IPS-18a (cell line): ENCODE measurements at regions not wholly inside any gene's neighbourhood (a gene's known extent, or its start where the extent isn't known, plus 50 kb on each side); places are given as distances from the start of the nearest gene placed in this dataset.
"Not testable (repeated sequence)": the region's sequence is repeated elsewhere in the genome, so short reads cannot be mapped to it uniquely, and the experiment has no call there.

ENCODE experiments used
- H3K27ac ChIP-seq: one replicate; pipeline ENCODE4 v1.5.1; 2013; ENCODE audit warnings: low read length
- H3K27me3 ChIP-seq: one replicate; pipeline ENCODE4 v1.6.1; 2013; ENCODE audit warnings: mild to moderate bottlenecking, low read length; ENCODE audit not compliant: control insufficient read depth, insufficient read depth
- H3K36me3 ChIP-seq: one replicate; pipeline ENCODE4 v1.6.1; 2013; ENCODE audit warnings: low read depth, low read length; ENCODE audit not compliant: control insufficient read depth
- H3K4me1 ChIP-seq: one replicate; pipeline ENCODE4 v1.6.1; 2013; ENCODE audit warnings: low read depth, low read length; ENCODE audit not compliant: control insufficient read depth
- H3K4me3 ChIP-seq: one replicate; pipeline ENCODE4 v1.5.1; 2013; ENCODE audit warnings: low read length
- H3K9ac ChIP-seq: one replicate; pipeline ENCODE4 v1.6.1; 2013; ENCODE audit warnings: mild to moderate bottlenecking, low read length, moderate library complexity
- H3K9me3 ChIP-seq: one replicate; pipeline ENCODE4 v1.6.1; 2013; ENCODE audit warnings: low read depth, low read length; ENCODE audit not compliant: control insufficient read depth

DNA sequence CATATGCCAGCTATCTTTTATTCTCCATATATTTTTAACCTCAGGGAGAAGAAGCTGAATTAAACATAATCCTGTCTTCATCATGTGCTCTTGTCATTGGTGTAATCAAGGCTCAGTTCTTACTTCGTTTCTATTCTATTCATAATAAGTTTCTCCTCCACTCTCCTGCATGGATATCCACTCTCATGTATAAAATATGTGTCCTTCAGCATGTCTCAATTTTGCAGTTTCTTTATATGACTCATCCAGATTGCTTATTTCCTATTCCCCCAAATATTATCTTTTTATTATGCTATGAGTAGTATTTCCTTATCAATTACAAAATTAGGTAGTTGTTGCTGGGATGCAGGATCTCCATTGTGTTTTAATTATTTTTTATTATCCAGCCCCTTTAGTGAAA lies 643.7 kb upstream of the ACO1 start:
- no peaks in the 10 kb centered on the region for H3K9me3 ChIP-seq
- no peak overlapping the region for H3K9ac ChIP-seq
- H3K4me1 ChIP-seq = peaks cover 13% of the 10 kb centered on the region
- H3K36me3 ChIP-seq = no peaks in the 10 kb centered on the region
- no peak overlapping the region for H3K4me3 ChIP-seq
- peaks cover 23% of the 10 kb centered on the region for H3K27me3 ChIP-seq
- H3K27ac ChIP-seq = no peak overlapping the region

DNA sequence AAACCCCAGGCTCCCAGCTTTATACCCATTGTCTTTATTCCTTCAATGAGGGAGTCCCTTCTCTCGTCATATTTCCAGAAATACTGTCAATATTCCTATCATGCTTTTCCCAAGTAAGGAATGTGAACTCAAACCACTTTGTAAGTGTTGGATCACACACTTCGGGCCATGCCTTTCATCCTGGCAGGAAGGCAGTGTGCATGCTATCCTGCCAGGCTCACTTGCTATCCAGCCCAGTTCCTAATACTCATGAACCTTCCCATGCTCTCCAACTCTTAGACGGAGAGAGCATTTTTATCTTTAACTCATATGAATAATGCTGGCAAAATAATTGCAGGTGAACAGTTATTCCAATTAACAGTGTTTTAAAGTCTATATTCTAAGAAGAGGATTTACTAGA lies 639.9 kb upstream of the ACO1 start:
- Histone ChIP-seq H3K36me3 (no peaks in the 10 kb centered on the region), H3K4me1 (no peaks in the 10 kb centered on the region), H3K9me3 (no peaks in the 10 kb centered on the region), H3K9ac (no peak overlapping the region), H3K27me3 (no peaks in the 10 kb centered on the region), H3K27ac (no peak overlapping the region), H3K4me3 (no peak overlapping the region)

DNA sequence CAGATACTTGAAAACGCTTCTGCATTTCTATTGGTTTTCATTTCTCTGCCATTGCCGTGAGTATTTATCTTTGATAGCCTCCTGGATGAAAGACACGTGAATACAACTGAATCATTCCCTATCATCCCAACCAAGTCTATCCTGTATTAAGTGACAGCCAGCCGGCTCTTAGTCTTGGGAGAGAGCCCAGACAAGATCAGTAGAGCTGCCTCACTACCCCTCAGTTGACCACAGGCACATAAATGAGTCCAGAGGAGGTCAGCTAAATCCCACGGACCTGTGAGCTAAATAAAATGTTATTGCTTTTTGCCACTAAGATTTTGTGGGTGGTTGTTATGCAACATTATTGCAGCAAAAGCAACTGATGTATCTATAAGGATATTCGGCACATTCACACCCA lies 639.0 kb upstream of the ACO1 start:
- no peak overlapping the region for H3K9ac ChIP-seq
- H3K9me3 ChIP-seq = no peaks in the 10 kb centered on the region
- no peak overlapping the region for H3K27ac ChIP-seq
- no peaks in the 10 kb centered on the region for H3K4me1 ChIP-seq
- H3K36me3 ChIP-seq = no peaks in the 10 kb centered on the region
- H3K27me3 ChIP-seq = no peaks in the 10 kb centered on the region
- no peak overlapping the region for H3K4me3 ChIP-seq

DNA sequence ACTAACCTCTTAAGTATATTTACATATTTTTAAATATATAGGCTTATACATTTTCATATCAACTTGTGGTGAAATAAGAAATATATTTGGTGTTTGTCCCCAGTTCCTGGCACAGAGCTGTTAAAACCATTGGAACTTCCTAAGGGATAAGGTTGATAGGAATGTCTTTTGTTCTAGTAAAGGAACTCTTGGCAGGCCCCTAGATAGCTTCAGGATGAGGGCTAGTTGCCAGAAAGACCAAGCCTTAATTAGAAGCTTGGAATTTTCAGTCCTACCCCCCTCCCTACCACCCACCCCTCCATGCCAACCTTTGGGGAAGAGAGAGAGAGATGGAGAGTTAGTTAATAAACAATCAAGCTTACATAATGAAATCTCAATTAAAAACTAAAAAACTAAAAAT lies 638.6 kb upstream of the ACO1 start:
- Histone ChIP-seq H3K4me1 (no peaks in the 10 kb centered on the region), H3K4me3 (no peak overlapping the region), H3K9me3 (no peaks in the 10 kb centered on the region), H3K9ac (no peak overlapping the region), H3K27ac (no peak overlapping the region), H3K36me3 (no peaks in the 10 kb centered on the region), H3K27me3 (no peaks in the 10 kb centered on the region)

DNA sequence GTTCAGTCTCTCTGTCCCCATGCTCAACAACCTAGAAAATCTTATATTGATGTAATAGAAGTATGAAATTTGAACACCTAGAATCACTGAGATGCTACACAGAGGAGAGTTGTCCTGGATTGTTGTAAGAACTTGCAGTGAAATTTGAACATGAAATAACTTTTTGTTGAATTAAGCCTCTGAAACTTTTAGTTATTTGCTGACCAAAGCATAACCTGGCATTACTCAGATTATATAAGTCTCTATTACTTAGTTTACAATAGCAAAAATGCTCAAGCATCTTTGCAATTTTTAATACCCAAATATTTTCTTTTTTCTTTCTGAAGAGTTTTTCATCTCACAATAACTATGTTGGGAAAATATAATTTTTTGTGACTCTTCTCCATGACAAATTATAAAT lies 630.7 kb upstream of the ACO1 start:
- no peaks in the 10 kb centered on the region for H3K4me1 ChIP-seq
- H3K36me3 ChIP-seq = no peaks in the 10 kb centered on the region
- H3K27me3 ChIP-seq = no peaks in the 10 kb centered on the region
- H3K27ac ChIP-seq = no peak overlapping the region
- H3K9me3 ChIP-seq = no peaks in the 10 kb centered on the region
- no peak overlapping the region for H3K4me3 ChIP-seq
- H3K9ac ChIP-seq = no peak overlapping the region

DNA sequence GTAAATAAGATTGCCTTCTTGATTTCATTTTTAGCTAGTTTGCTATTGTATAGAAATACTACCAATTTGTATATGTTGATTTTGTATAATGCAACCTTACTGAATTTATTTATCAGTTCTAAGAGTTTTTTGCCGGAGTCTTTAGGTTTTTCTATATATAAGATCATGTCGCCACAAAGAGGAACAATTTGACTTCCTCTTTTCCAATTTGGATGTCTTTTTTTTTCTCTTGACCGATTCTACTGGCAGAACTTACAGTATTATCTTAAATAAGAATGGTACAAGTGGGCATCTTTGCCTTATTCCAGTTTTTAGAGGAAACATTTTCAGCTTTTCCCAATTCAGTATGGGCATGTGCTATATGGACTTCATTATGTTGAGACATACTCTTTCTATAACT lies 624.7 kb upstream of the ACO1 start:
- Histone ChIP-seq H3K27ac (no peak overlapping the region), H3K9ac (no peak overlapping the region), H3K36me3 (no peaks in the 10 kb centered on the region), H3K4me3 (no peak overlapping the region), H3K9me3 (peaks cover 2% of the 10 kb centered on the region), H3K27me3 (no peaks in the 10 kb centered on the region), H3K4me1 (no peaks in the 10 kb centered on the region)

DNA sequence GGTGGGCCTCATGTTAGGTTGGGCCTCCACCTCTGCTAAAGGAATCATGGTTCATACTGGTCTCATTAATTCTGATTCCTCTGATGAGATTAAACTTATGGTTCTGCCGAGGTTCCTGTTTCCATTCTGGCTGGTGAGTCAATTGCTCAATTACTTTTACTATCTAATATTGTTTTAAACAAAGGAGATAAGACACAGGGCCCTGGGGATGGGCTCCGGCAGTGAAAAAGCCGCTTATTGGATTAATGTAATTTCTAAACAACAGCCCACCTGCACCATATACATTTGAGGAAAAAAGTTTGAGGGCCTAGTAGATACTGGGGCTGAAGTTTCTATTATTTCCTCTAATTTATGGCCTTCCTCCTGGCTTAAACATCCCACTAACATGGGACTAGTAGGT lies 610.4 kb upstream of the ACO1 start:
- not testable (repeated sequence) for H3K4me1 ChIP-seq, H3K9ac ChIP-seq, H3K27me3 ChIP-seq, H3K9me3 ChIP-seq, H3K27ac ChIP-seq, H3K4me3 ChIP-seq, H3K36me3 ChIP-seq

DNA sequence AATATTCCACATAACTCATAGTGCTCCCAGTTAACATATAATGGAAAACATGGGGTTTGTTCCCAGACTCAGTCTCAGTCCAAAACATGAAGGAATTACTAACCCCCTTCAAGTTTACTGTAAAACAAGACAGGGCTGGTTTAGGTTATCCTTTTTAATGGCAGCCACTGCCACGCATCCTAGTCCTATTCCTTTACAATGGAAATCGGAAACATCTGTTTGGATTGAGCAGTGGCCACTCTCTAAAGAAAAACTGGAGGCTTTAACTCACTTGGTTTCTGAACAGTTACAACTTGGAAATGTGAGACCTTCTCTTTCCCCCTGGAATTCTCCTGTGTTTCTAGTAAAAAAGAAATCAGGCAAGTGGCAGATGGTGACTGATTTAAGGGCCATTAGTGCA lies 609.9 kb upstream of the ACO1 start:
- no peaks in the 10 kb centered on the region for H3K27me3 ChIP-seq
- H3K4me3 ChIP-seq = no peak overlapping the region
- no peaks in the 10 kb centered on the region for H3K36me3 ChIP-seq
- peaks cover 8% of the 10 kb centered on the region for H3K9me3 ChIP-seq
- no peak overlapping the region for H3K9ac ChIP-seq
- H3K4me1 ChIP-seq = no peaks in the 10 kb centered on the region
- H3K27ac ChIP-seq = no peak overlapping the region

DNA sequence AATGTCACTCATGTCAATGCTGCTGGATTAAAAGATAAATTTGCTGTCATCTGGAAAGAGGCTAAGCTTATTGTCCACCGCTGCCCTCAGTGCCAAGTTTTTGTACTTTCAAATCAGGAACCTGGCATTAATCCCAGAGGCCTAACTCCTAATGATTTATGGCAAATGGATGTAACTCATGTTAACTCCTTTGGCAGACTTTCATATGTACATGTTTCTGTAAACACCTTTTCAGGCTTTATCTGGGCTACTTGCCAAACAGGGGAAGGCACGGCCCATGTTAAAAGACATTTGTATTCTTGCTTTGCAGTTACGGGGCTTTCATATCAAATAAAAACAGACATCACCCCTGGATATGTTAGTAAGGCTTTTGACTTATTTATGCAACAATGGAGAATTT lies 608.0 kb upstream of the ACO1 start:
- Histone ChIP-seq H3K4me1 (no peaks in the 10 kb centered on the region), H3K36me3 (no peaks in the 10 kb centered on the region), H3K9me3 (peaks cover 25% of the 10 kb centered on the region), H3K4me3 (no peak overlapping the region), H3K9ac (no peak overlapping the region), H3K27ac (no peak overlapping the region), H3K27me3 (no peaks in the 10 kb centered on the region)

DNA sequence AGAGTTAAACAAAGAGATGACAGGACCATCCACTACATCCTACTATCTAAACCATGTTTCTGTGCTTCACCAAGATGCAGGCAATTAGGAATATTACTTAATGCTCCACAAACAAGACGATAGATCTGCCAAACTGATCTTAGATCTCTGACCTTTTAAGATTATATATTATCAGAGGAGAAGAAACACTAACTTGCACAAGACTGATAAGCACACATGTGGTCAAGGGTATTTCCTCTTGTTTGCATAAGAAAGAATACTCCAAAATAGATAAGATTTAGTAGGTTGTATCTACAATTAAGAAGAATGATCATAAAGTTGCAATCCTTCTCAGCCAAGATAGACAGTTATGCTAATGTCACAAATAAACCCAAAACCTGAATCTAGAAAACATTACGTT lies 601.0 kb upstream of the ACO1 start:
- no peak overlapping the region for H3K27ac ChIP-seq
- peaks cover 17% of the 10 kb centered on the region for H3K9me3 ChIP-seq
- no peaks in the 10 kb centered on the region for H3K36me3 ChIP-seq
- H3K4me3 ChIP-seq = no peak overlapping the region
- H3K4me1 ChIP-seq = no peaks in the 10 kb centered on the region
- H3K27me3 ChIP-seq = no peaks in the 10 kb centered on the region
- no peak overlapping the region for H3K9ac ChIP-seq

DNA sequence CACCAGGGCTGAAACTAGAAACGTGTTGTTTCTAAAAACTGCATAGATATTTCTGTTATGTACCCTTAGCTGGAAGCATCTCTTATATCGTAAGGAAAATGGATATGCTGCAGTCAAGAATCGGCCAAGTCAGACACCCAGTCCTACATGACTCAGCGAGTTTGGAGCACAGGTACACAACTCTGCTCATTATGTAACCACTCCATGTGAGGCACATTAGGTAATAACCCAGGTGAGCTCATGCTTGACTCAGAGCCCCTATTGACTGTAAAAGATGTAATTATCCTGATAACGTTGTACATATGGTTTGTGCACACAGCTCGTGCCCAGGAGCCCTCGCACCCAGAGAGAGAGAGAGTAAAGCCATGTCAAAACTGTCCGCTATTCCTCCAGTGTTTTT lies 593.7 kb upstream of the ACO1 start:
- Histone ChIP-seq H3K27ac (no peak overlapping the region), H3K36me3 (no peaks in the 10 kb centered on the region), H3K9me3 (no peaks in the 10 kb centered on the region), H3K4me1 (no peaks in the 10 kb centered on the region), H3K9ac (no peak overlapping the region), H3K27me3 (no peaks in the 10 kb centered on the region), H3K4me3 (no peak overlapping the region)

DNA sequence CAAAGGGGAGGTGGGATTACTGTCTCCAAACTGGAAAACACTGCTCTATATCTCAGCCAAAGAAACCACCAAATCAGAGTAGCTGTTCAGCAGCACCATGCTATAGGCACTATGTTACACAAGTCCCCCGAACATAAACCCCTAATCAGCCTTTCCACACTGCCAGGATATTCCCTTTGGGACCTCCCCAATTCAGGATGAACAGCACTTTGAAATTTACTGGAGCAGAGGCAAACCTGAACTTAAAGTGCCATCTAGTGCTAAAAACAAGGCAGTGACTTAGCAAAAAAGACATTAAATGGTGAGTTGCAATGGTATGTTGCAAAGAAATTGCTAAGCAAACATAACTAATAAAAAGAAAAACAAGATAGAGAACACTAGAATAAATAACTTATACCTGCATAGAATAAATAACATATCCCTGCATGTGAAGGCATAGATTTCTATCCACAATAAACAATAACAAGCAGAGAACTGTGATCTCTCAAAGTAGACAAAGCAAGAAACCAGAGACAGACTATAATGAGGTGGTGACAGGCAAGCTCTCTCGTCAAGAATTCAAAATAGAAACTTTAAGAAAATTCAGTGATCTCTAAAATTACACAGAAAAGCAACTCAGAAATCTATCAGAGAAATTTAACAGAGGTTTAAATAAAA lies 584.4 kb upstream of the ACO1 start:
- Histone ChIP-seq H3K9ac (no peak overlapping the region), H3K27ac (no peak overlapping the region), H3K4me1 (peaks cover 4% of the 10 kb centered on the region), H3K9me3 (no peaks in the 10 kb centered on the region), H3K4me3 (no peak overlapping the region), H3K27me3 (no peaks in the 10 kb centered on the region), H3K36me3 (no peaks in the 10 kb centered on the region)
